ENCODE measurements at regions not wholly inside any gene's neighbourhood (a gene's known extent, or its start where the extent isn't known, plus 50 kb on each side); places are given as distances from the start of the nearest gene placed in this dataset.

DNA sequence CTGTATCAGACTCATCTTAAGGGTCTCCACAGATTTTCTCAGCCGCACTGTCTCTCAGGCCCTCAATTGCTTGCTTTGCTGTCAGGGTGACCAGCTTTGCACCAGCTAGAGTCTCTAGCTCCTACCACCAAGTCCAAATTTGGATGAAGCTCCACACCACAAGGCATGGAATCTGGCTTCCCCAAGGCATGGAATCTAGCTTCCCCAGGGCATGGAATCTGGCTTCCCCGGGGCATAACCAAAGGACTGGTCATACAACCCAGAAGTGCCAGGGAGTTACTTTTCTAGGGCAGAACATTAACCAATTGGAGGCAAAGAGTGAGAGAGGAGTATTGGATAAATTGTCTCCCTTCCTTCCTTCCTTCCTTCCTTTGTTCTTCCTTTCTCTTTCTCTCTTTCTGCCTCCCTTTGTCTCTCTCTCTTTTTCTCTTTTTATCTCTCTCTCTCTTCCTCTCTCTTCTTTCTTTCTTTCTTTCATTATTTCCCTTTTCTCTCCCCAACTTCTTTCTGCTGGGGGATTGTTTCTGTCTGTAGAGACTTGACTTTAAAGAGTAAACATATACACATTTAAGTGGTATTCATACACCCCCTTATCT lies 76.9 kb upstream of the HAO2 start:
- no peak for TF ChIP-seq POLR2A (IDR thresholded peaks at IDR 0.05)
- TF ChIP-seq, protein P1, sequence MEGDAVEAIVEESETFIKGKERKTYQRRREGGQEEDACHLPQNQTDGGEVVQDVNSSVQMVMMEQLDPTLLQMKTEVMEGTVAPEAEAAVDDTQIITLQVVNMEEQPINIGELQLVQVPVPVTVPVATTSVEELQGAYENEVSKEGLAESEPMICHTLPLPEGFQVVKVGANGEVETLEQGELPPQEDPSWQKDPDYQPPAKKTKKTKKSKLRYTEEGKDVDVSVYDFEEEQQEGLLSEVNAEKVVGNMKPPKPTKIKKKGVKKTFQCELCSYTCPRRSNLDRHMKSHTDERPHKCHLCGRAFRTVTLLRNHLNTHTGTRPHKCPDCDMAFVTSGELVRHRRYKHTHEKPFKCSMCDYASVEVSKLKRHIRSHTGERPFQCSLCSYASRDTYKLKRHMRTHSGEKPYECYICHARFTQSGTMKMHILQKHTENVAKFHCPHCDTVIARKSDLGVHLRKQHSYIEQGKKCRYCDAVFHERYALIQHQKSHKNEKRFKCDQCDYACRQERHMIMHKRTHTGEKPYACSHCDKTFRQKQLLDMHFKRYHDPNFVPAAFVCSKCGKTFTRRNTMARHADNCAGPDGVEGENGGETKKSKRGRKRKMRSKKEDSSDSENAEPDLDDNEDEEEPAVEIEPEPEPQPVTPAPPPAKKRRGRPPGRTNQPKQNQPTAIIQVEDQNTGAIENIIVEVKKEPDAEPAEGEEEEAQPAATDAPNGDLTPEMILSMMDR (IDR thresholded peaks at IDR 0.05) = no peak
